GM12864 (cell line): ENCODE measurements at regions not wholly inside any gene's neighbourhood (a gene's known extent, or its start where the extent isn't known, plus 50 kb on each side); places are given as distances from the start of the nearest gene placed in this dataset.

ENCODE experiments used
- DNase-seq: peaks from one replicate; pipeline ENCODE4 v3.0.0-alpha.2; 2011; ENCODE audit warnings: low read depth
- H3K4me3 ChIP-seq: 2 replicates; pipeline ENCODE4 v1.5.1; 2011; ENCODE audit warnings: mild to moderate bottlenecking, low read depth, low read length, control low read depth
- CTCF ChIP-seq: IDR thresholded peaks from 2 replicates; pipeline ENCODE4 v1.5.1; 2011; ENCODE audit warnings: low read depth, mild to moderate bottlenecking, moderate library complexity, low read length, control low read depth, inconsistent platforms; ENCODE audit errors: missing control alignments

- no peak for DNase-seq
- no peak for TF ChIP-seq CTCF
Observed at GRCh38 chr22:22421392-22421791, 87.2 kb downstream of the ZNF280B start.

DNA sequence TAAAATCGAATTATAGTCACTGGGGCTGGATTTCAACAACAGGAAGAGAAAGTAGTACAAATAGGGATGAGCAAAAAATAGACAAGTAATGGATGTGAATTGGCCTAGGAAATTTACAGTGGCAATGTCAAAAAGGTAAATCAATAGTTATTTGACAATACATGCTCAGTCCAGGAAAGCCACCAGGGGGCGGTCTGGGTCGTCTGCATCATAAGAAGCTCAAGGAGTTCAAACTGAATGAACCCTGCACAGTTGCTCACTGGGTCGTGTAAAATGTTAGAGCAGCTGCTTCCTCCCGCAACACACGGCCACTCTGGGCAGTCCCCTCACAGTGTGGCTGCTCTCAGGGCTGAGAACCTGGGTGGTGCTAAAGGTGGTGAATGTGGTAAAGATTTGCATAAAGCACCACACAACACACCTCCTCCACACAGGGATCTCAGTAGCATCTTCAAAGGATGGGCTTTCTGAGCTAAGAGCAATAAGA is 85.9 kb downstream of the ZNF280B start:
- H3K4me3 ChIP-seq, result no peak overlapping the region
- DNase-seq, result peak; percentile 90
- TF ChIP-seq CTCF, result peak; percentile 90

More at GRCh38 chr22:22421392-22421791, 87.2 kb downstream of the ZNF280B start:
- H3K4me3 ChIP-seq, result no peak overlapping the region

DNA sequence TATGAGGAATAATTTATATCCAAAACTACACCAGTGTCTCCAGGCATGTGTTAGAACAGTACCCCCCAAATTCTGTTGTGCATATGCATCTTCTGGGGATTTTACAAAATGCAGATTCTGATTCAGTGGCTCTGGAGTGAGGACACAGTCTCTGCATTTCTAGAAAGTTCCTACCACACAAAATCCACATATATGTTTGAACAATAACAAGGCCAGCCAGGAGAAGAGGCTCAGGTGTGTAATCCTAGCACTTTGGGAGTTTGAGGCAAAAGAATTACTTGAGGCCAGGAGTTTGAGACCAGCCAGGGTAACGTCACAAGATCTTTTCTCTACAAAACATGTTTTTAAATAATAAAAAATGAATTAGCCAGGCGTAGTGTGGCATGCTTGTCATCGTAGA is 84.9 kb downstream of the ZNF280B start:
- TF ChIP-seq CTCF, result no peak
- no peak overlapping the region for H3K4me3 ChIP-seq
- DNase-seq, result no peak

- DNase-seq, result no peak
- TF ChIP-seq CTCF, result no peak
Observed at GRCh38 chr22:22424210-22424800, 84.2 kb downstream of the ZNF280B start.

GRCh38 chr22:22424956-22425355 is 83.6 kb downstream of the ZNF280B start:
- H3K4me3 ChIP-seq, result no peak overlapping the region
- TF ChIP-seq CTCF, result no peak

More at GRCh38 chr22:22424210-22424800, 84.2 kb downstream of the ZNF280B start:
- H3K4me3 ChIP-seq, result no peak overlapping the region

DNA sequence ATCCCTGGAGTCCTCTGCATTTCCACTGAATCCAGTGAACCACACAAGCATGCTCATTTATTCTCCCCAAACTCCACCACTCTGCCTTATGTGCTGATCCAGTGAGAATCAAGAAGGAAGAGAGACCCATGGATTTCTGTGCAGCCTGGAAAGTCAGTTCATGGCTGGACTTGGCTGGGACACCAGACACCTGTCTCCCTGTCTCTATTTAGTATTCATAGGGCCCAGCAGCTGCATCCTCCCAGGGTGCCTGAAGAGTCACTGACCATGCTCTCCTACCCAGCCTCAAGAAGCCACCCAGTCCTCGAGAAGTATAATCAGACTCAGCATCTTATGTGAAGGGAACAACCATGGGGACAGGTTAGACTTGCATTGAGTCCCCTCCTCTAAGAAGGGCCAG is 83.2 kb downstream of the ZNF280B start:
- H3K4me3 ChIP-seq, result no peak overlapping the region
- no peak for TF ChIP-seq CTCF
- no peak for DNase-seq

More at GRCh38 chr22:22424956-22425355, 83.6 kb downstream of the ZNF280B start:
- no peak for DNase-seq
